ENCODE measurements at regions not wholly inside any gene's neighbourhood (a gene's known extent, or its start where the extent isn't known, plus 50 kb on each side); places are given as distances from the start of the nearest gene placed in this dataset.
A peak's percentile ranks its signal among the peaks of the same experiment; 100 is the strongest.

GRCh38 chrX:15914486-15914885, 59.9 kb upstream of the AP1S2 start:
- DNase-seq = no peak
- TF ChIP-seq CTCF (IDR thresholded peaks at IDR 0.05) = no peak
- peaks cover 7% of the 10 kb centered on the region for H3K27me3 Mint-ChIP-seq (ENCODE audit: low read depth, poor library complexity)
- peak overlapping the region; percentile 75 for H3K27ac Mint-ChIP-seq
- H3K4me3 Mint-ChIP-seq = no peak overlapping the region
- peaks cover 8% of the 10 kb centered on the region for H3K36me3 Mint-ChIP-seq (ENCODE audit: low read depth)
- H3K9me3 Mint-ChIP-seq = peaks cover 20% of the 10 kb centered on the region
- peaks cover 35% of the 10 kb centered on the region for H3K4me1 Mint-ChIP-seq

GRCh38 chrX:15913146-15913545, 58.5 kb upstream of the AP1S2 start:
- Mint-ChIP-seq H3K36me3 (ENCODE audit: low read depth) (peaks cover 8% of the 10 kb centered on the region), H3K9me3 (peaks cover 13% of the 10 kb centered on the region), H3K27ac (no peak overlapping the region), H3K27me3 (ENCODE audit: low read depth, poor library complexity) (peaks cover 3% of the 10 kb centered on the region), H3K4me1 (peaks cover 46% of the 10 kb centered on the region), H3K4me3 (no peak overlapping the region)
- DNase-seq = no peak
- no peak for TF ChIP-seq CTCF (IDR thresholded peaks at IDR 0.05)

GRCh38 chrX:15911734-15912550, 57.3 kb upstream of the AP1S2 start:
- H3K4me1 Mint-ChIP-seq = peaks cover 47% of the 10 kb centered on the region
- DNase-seq = no peak
- no peak overlapping the region for H3K27ac Mint-ChIP-seq
- H3K36me3 Mint-ChIP-seq (ENCODE audit: low read depth) = no peaks in the 10 kb centered on the region
- peaks cover 4% of the 10 kb centered on the region for H3K9me3 Mint-ChIP-seq
- no peak overlapping the region for H3K4me3 Mint-ChIP-seq
- H3K27me3 Mint-ChIP-seq (ENCODE audit: low read depth, poor library complexity) = peaks cover 3% of the 10 kb centered on the region
- TF ChIP-seq CTCF (IDR thresholded peaks at IDR 0.05) = no peak

- no peak for TF ChIP-seq CTCF (IDR thresholded peaks at IDR 0.05)
- Mint-ChIP-seq H3K27me3 (ENCODE audit: low read depth, poor library complexity) (peaks cover 3% of the 10 kb centered on the region), H3K27ac (no peak overlapping the region), H3K9me3 (no peaks in the 10 kb centered on the region), H3K4me3 (no peak overlapping the region), H3K36me3 (ENCODE audit: low read depth) (no peaks in the 10 kb centered on the region), H3K4me1 (peaks cover 41% of the 10 kb centered on the region)
- no peak for DNase-seq
Measured at GRCh38 chrX:15909605-15910004, 55.0 kb upstream of the AP1S2 start.

- Mint-ChIP-seq H3K9me3 (no peaks in the 10 kb centered on the region), H3K36me3 (ENCODE audit: low read depth) (no peaks in the 10 kb centered on the region), H3K4me1 (peaks cover 35% of the 10 kb centered on the region), H3K27ac (peak overlapping the region; percentile 69), H3K4me3 (no peak overlapping the region), H3K27me3 (ENCODE audit: low read depth, poor library complexity) (no peaks in the 10 kb centered on the region)
- no peak for DNase-seq
- TF ChIP-seq CTCF (IDR thresholded peaks at IDR 0.05) = no peak
Measured at GRCh38 chrX:15908603-15909290, 54.1 kb upstream of the AP1S2 start.
